IPS-20b (cell line): ENCODE measurements at regions not wholly inside any gene's neighbourhood (a gene's known extent, or its start where the extent isn't known, plus 50 kb on each side); places are given as distances from the start of the nearest gene placed in this dataset.

Source experiments
- H3K27ac ChIP-seq: one replicate; pipeline ENCODE4 v1.5.1; 2013; ENCODE audit warnings: low read length
- H3K27me3 ChIP-seq: 2 replicates; pipeline ENCODE4 v1.6.1; 2013; ENCODE audit warnings: mild to moderate bottlenecking, low read length, inconsistent platforms; ENCODE audit not compliant: insufficient read depth
- H3K36me3 ChIP-seq: 2 replicates; pipeline ENCODE4 v1.6.1; 2013; ENCODE audit warnings: low read depth, mild to moderate bottlenecking, inconsistent platforms, low read length, moderate library complexity; ENCODE audit not compliant: insufficient read depth
- H3K4me1 ChIP-seq: 2 replicates; pipeline ENCODE4 v1.6.1; 2013; ENCODE audit warnings: mild to moderate bottlenecking, control low read depth, inconsistent platforms, low read length, moderate library complexity; ENCODE audit not compliant: insufficient read depth
- H3K4me3 ChIP-seq: 2 replicates; pipeline ENCODE4 v1.5.1; 2013; ENCODE audit warnings: mild to moderate bottlenecking, low read length, inconsistent platforms
- H3K9ac ChIP-seq: 2 replicates; pipeline ENCODE4 v1.6.1; 2013; ENCODE audit warnings: low read depth, mild to moderate bottlenecking, inconsistent platforms, low read length, moderate library complexity
- H3K9me3 ChIP-seq: 2 replicates; pipeline ENCODE4 v1.6.1; 2013; ENCODE audit warnings: mild to moderate bottlenecking, low read depth, low read length, inconsistent platforms; ENCODE audit not compliant: insufficient read depth

DNA sequence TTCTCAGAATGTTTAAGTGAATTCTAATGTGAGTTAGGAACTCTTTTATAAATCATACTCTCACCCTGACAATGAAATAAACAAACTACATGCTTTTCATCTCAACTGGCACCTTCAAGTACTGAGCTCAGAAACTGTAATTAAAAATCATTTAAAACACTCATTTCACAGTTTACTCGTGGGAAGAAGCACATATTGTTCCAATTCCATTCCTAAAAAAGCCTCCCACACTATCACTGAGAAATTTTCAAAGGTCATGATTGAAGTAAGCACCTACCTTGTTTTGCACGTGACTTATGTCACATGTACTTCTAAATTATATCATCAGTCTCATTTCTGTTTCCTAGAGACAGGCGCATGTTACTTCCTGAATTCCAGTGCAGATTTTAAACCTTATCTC, 678.1 kb upstream of the SLC8A1 start:
- H3K4me1 ChIP-seq = no peaks in the 10 kb centered on the region
- H3K27ac ChIP-seq = no peak overlapping the region
- H3K36me3 ChIP-seq = no peaks in the 10 kb centered on the region
- H3K4me3 ChIP-seq = no peak overlapping the region
- H3K9me3 ChIP-seq = no peaks in the 10 kb centered on the region
- H3K9ac ChIP-seq = no peak overlapping the region
- no peaks in the 10 kb centered on the region for H3K27me3 ChIP-seq

DNA sequence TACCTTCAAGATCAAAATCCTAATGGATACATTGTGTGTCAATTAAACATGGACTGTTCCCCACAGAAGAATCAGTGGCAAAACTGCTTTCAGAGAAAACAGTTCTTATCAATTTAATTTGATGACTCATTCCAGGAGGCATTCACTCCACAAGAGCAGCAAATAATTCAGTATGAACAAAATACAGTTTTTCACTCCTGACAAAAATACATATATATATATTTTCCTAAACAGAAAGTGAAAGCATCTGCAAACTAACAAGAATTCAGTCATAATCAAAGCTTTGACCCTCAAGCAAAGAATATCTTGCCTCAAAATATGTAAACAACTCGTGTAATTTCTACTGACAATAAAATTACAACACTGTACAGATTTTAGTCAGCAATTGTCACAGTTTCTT, 685.1 kb upstream of the SLC8A1 start:
- no peaks in the 10 kb centered on the region for H3K36me3 ChIP-seq
- H3K9ac ChIP-seq = no peak overlapping the region
- H3K4me1 ChIP-seq = no peaks in the 10 kb centered on the region
- H3K27ac ChIP-seq = no peak overlapping the region
- H3K9me3 ChIP-seq = no peaks in the 10 kb centered on the region
- no peak overlapping the region for H3K4me3 ChIP-seq
- no peaks in the 10 kb centered on the region for H3K27me3 ChIP-seq

GRCh38 chr2:41141146-41141791, 689.4 kb upstream of the SLC8A1 start:
- H3K36me3 ChIP-seq = no peaks in the 10 kb centered on the region
- no peaks in the 10 kb centered on the region for H3K9me3 ChIP-seq
- no peak overlapping the region for H3K9ac ChIP-seq
- no peaks in the 10 kb centered on the region for H3K4me1 ChIP-seq
- H3K27ac ChIP-seq = no peak overlapping the region
- H3K4me3 ChIP-seq = no peak overlapping the region
- no peaks in the 10 kb centered on the region for H3K27me3 ChIP-seq

DNA sequence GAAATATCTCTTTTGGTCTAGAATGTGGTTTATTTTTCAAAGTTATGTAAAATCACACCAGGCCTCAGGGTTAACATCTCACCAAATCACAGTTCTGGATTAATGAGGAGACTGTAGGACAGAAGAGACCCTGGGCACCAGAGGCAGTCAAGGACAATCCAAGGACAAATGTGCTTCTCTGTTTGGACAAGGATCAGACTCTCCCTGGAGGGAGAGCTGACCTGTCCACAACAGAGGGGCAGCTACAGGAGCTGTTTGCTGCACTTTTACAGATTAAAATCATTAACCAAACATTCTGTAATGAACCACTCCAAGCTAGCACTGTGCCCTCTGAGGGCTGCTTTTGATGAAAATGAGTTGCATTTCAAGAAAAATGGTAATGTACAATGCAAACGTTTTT, 690.6 kb upstream of the SLC8A1 start:
- Histone ChIP-seq H3K4me1 (no peaks in the 10 kb centered on the region), H3K27me3 (no peaks in the 10 kb centered on the region), H3K4me3 (no peak overlapping the region), H3K9me3 (no peaks in the 10 kb centered on the region), H3K9ac (no peak overlapping the region), H3K36me3 (no peaks in the 10 kb centered on the region), H3K27ac (no peak overlapping the region)

DNA sequence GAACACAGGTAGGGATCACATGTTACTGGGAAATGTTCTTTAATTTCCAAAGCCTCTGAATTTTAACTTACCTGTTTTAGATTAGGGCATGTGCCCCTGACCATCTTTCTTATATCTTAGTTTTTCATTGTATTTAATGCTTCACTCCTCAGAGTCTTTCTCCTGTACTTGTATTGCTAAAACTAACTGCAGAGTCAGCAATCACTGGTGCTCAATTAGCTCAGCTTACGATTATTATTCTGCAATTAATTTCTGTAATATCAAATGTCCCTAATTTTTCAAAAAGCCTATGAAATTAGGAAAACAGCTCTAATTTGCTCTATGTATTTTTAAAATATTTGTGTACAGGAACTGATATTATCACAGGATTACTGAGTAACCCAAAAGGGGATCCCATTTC, 693.2 kb upstream of the SLC8A1 start:
- Histone ChIP-seq H3K27ac (no peak overlapping the region), H3K9ac (no peak overlapping the region), H3K27me3 (no peaks in the 10 kb centered on the region), H3K4me3 (no peak overlapping the region), H3K36me3 (no peaks in the 10 kb centered on the region), H3K9me3 (no peaks in the 10 kb centered on the region), H3K4me1 (no peaks in the 10 kb centered on the region)

DNA sequence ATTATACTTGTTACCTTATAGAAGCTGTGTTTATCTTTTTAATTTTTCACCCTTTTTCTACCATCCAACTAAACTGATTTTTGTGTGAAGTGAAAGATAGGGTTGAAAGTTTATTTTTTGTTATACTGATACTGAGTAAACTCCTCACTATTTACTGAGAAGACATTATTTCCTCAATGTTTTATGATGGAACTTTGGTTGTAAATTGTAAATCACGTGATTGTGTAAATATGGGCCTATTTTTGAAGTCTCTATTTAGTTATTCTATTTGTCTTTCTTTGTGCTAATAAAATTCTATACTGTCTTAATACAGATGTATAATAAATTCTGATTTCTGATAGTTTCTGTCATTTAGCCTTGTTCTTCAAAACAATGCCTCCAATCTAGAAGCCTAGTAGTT, 697.2 kb upstream of the SLC8A1 start:
- Histone ChIP-seq H3K9ac (no peak overlapping the region), H3K4me3 (no peak overlapping the region), H3K27me3 (no peaks in the 10 kb centered on the region), H3K36me3 (no peaks in the 10 kb centered on the region), H3K9me3 (no peaks in the 10 kb centered on the region), H3K27ac (no peak overlapping the region), H3K4me1 (no peaks in the 10 kb centered on the region)

DNA sequence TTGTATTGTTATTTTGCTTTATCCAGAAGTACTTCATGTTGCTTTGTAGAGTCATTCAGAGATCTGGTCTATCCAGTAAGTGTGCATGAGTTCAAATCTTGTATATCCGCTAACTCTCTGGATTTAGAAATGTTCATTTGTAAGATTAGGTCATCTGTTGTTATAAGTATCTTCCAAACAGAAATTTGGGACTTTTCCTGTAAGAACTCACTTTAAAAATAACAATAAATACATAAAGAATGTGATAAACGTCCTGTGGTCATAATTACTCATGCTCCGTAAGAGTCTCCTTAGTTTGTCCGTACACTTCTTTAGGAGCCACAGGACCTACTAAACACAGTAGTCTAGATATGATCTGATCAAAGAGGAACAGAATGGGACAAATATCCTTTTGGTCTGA, 699.9 kb upstream of the SLC8A1 start:
- Histone ChIP-seq H3K27ac (no peak overlapping the region), H3K36me3 (no peaks in the 10 kb centered on the region), H3K4me1 (no peaks in the 10 kb centered on the region), H3K9me3 (no peaks in the 10 kb centered on the region), H3K4me3 (no peak overlapping the region), H3K27me3 (no peaks in the 10 kb centered on the region), H3K9ac (no peak overlapping the region)

- Histone ChIP-seq H3K36me3 (no peaks in the 10 kb centered on the region), H3K9me3 (no peaks in the 10 kb centered on the region), H3K9ac (no peak overlapping the region), H3K4me1 (no peaks in the 10 kb centered on the region), H3K4me3 (no peak overlapping the region), H3K27ac (no peak overlapping the region), H3K27me3 (no peaks in the 10 kb centered on the region)
Observed at GRCh38 chr2:41152318-41152717, 700.4 kb upstream of the SLC8A1 start.

DNA sequence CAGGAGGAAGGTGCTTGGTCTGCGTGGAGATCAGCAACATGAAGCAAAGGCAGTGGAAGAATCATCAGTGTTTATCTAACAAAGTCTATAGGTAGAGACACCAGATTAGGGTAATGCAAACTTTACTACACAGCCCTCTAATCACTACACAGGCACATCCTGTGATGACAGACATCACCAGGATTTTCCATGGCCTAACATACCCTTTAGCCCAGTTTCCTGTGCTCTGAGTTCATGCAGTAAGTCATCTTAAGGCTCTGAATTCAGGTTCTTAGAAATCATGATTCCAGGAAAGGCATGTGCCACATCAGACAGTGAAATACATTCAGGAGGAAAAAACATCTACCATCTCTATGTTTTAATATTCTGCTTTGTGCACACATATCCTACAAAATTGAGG, 708.5 kb upstream of the SLC8A1 start:
- no peak overlapping the region for H3K27ac ChIP-seq
- no peak overlapping the region for H3K9ac ChIP-seq
- H3K4me3 ChIP-seq = no peak overlapping the region
- H3K9me3 ChIP-seq = no peaks in the 10 kb centered on the region
- no peaks in the 10 kb centered on the region for H3K36me3 ChIP-seq
- H3K4me1 ChIP-seq = no peaks in the 10 kb centered on the region
- H3K27me3 ChIP-seq = no peaks in the 10 kb centered on the region

GRCh38 chr2:41167014-41167413, 715.1 kb upstream of the SLC8A1 start:
- no peak overlapping the region for H3K9ac ChIP-seq

DNA sequence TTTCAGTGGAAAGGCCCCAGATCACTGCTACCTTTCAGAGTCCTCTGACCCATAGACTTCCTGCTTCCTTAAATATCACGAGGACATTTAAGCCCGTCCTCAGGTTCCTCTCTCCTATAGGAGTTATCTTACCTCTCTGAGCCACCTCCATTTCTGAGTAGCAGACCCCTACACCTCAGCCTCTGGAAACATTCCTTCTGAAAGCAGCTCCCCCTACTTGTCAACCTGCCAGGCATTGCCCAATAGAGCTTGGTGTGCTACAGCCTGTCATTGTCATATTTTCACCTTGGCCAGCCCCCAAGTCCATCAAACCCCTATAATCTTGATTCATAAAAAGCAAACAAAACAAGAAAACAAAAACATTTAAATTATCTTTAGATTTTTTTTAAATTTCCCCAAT, 717.9 kb upstream of the SLC8A1 start:
- Histone ChIP-seq H3K9me3 (no peaks in the 10 kb centered on the region), H3K9ac (no peak overlapping the region), H3K36me3 (no peaks in the 10 kb centered on the region), H3K4me1 (peaks cover 9% of the 10 kb centered on the region; the same call in 1 of the 2 replicates), H3K4me3 (no peak overlapping the region), H3K27ac (no peak overlapping the region), H3K27me3 (no peaks in the 10 kb centered on the region)

More at GRCh38 chr2:41167014-41167413, 715.1 kb upstream of the SLC8A1 start:
- H3K27ac ChIP-seq = no peak overlapping the region
- peaks cover 9% of the 10 kb centered on the region; the same call in 1 of the 2 replicates for H3K4me1 ChIP-seq
- H3K27me3 ChIP-seq = no peaks in the 10 kb centered on the region
- H3K36me3 ChIP-seq = no peaks in the 10 kb centered on the region
- H3K9me3 ChIP-seq = no peaks in the 10 kb centered on the region
- H3K4me3 ChIP-seq = no peak overlapping the region

GRCh38 chr2:41170589-41170988, 718.7 kb upstream of the SLC8A1 start:
- no peak overlapping the region for H3K4me3 ChIP-seq

More at GRCh38 chr2:41170589-41170988, 718.7 kb upstream of the SLC8A1 start:
- no peak overlapping the region for H3K27ac ChIP-seq
- no peaks in the 10 kb centered on the region for H3K9me3 ChIP-seq
- H3K36me3 ChIP-seq = no peaks in the 10 kb centered on the region
- H3K9ac ChIP-seq = no peak overlapping the region
- H3K27me3 ChIP-seq = no peaks in the 10 kb centered on the region
- H3K4me1 ChIP-seq = peaks cover 9% of the 10 kb centered on the region; the same call in 1 of the 2 replicates
